ENCODE measurements at regions not wholly inside any gene's neighbourhood (a gene's known extent, or its start where the extent isn't known, plus 50 kb on each side); places are given as distances from the start of the nearest gene placed in this dataset.

DNA sequence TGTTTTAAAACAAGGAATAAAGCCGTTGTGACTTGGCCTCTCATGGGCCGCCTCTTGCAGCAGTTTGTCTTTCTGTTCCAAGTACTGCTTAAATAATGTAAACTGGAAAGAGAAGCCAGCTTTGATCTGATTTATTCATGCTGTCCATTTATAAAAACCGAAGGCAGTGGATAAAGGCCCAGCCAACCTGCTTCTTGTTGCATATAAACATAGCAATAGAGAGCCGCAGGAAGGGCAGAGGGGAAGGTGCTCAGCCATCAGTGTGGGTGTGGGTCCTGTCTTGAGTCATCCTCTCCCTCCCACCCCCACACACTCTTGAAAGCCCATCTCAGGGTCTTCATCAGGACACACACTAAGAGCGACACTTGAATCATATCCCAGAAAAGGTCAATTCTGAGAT, 187.9 kb upstream of the FAM9B start:
- H3K27ac ChIP-seq (ENCODE audit: control insufficient read depth, insufficient read depth, low read length) = no peak overlapping the region
- no peak for FAIRE-seq
- H3K9ac ChIP-seq (ENCODE audit: control insufficient read depth, extremely low read depth, insufficient read depth, low read length) = no peak overlapping the region
- TF ChIP-seq, protein P1, sequence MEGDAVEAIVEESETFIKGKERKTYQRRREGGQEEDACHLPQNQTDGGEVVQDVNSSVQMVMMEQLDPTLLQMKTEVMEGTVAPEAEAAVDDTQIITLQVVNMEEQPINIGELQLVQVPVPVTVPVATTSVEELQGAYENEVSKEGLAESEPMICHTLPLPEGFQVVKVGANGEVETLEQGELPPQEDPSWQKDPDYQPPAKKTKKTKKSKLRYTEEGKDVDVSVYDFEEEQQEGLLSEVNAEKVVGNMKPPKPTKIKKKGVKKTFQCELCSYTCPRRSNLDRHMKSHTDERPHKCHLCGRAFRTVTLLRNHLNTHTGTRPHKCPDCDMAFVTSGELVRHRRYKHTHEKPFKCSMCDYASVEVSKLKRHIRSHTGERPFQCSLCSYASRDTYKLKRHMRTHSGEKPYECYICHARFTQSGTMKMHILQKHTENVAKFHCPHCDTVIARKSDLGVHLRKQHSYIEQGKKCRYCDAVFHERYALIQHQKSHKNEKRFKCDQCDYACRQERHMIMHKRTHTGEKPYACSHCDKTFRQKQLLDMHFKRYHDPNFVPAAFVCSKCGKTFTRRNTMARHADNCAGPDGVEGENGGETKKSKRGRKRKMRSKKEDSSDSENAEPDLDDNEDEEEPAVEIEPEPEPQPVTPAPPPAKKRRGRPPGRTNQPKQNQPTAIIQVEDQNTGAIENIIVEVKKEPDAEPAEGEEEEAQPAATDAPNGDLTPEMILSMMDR (optimal IDR thresholded peaks at IDR 0.05 in 1 of 3, IDR thresholded peaks at IDR 0.05 in 1 of 3, conservative IDR thresholded peaks at IDR 0.05 in 1 of 3; ENCODE audit: extremely low read depth in 1 of 3, insufficient read depth in 2 of 3, low read length in 3 of 3) = no peak
- TF ChIP-seq EZH2 (IDR thresholded peaks at IDR 0.05; ENCODE audit: low read length) = no peak
- H3K9me3 ChIP-seq (ENCODE audit: control insufficient read depth, low read depth, low read length) = no peaks in the 10 kb centered on the region
- H3K79me2 ChIP-seq (ENCODE audit: control insufficient read depth, insufficient read depth, low read length) = no peaks in the 10 kb centered on the region
- H2AFZ ChIP-seq (ENCODE audit: control insufficient read depth, low read length) = no peak overlapping the region
- no peaks in the 10 kb centered on the region for H3K9me1 ChIP-seq (ENCODE audit: control insufficient read depth, extremely low read depth, insufficient read depth, low read length)
- dilution Hi-C loops (cut with MboI; ENCODE audit: extremely low pct_ligation_motif_present, low sequenced_read_pairs) = no loop called here
- H3K27me3 ChIP-seq (ENCODE audit: control insufficient read depth, extremely low read depth, insufficient read depth, low read length) = no peaks in the 10 kb centered on the region
- H3K4me1 ChIP-seq (ENCODE audit: control insufficient read depth, extremely low read depth, insufficient read depth, low read length) = no peaks in the 10 kb centered on the region
- no peak overlapping the region for H3K4me3 ChIP-seq (ENCODE audit: control insufficient read depth in 2 of 3, extremely low read depth in 1 of 3, insufficient read depth in 2 of 3, low read depth in 1 of 3, low read length in 3 of 3)
- no peaks in the 10 kb centered on the region for H3K36me3 ChIP-seq (ENCODE audit: control insufficient read depth in 2 of 2, extremely low read depth in 1 of 2, insufficient read depth in 2 of 2, low read length in 2 of 2)
- no peak overlapping the region for H3K4me2 ChIP-seq (ENCODE audit: control insufficient read depth, extremely low read depth, insufficient read depth, low read depth, low read length)
- H4K20me1 ChIP-seq (ENCODE audit: control insufficient read depth, extremely low read depth, insufficient read depth, low read length) = no peaks in the 10 kb centered on the region
- DNase-seq (ENCODE audit: low read depth, low spot score) = no peak

DNA sequence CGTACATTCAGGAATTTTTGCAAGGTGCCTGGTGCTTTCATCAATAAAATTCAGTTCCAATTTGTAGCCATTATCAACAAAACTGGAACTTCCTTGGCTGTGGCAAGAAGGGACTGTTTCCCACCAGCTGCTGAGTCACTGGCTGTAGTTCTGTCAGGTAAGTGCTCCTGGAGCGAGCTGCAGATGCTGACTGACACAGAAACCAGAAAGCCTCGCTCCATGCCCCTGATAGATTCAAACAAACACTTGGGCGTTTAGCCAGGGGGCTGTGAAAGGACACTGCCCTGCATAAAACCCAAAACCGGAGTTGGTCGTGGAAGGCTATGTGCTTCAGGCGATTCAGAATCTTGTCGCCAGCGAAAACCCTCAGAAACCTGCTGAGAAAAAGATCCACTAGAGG, 188.4 kb upstream of the FAM9B start:
- H3K36me3 ChIP-seq (ENCODE audit: control insufficient read depth in 2 of 2, extremely low read depth in 1 of 2, insufficient read depth in 2 of 2, low read length in 2 of 2) = no peaks in the 10 kb centered on the region
- FAIRE-seq = no peak
- no peaks in the 10 kb centered on the region for H4K20me1 ChIP-seq (ENCODE audit: control insufficient read depth, extremely low read depth, insufficient read depth, low read length)
- H3K4me1 ChIP-seq (ENCODE audit: control insufficient read depth, extremely low read depth, insufficient read depth, low read length) = no peaks in the 10 kb centered on the region
- no peak overlapping the region for H3K27ac ChIP-seq (ENCODE audit: control insufficient read depth, insufficient read depth, low read length)
- no peak overlapping the region for H3K9ac ChIP-seq (ENCODE audit: control insufficient read depth, extremely low read depth, insufficient read depth, low read length)
- H3K9me3 ChIP-seq (ENCODE audit: control insufficient read depth, low read depth, low read length) = no peaks in the 10 kb centered on the region
- no peaks in the 10 kb centered on the region for H3K27me3 ChIP-seq (ENCODE audit: control insufficient read depth, extremely low read depth, insufficient read depth, low read length)
- no peaks in the 10 kb centered on the region for H3K9me1 ChIP-seq (ENCODE audit: control insufficient read depth, extremely low read depth, insufficient read depth, low read length)
- H2AFZ ChIP-seq (ENCODE audit: control insufficient read depth, low read length) = no peak overlapping the region
- no peak for DNase-seq (ENCODE audit: low read depth, low spot score)
- dilution Hi-C loops (cut with MboI; ENCODE audit: extremely low pct_ligation_motif_present, low sequenced_read_pairs) = no loop called here
- no peak overlapping the region for H3K4me3 ChIP-seq (ENCODE audit: control insufficient read depth in 2 of 3, extremely low read depth in 1 of 3, insufficient read depth in 2 of 3, low read depth in 1 of 3, low read length in 3 of 3)
- TF ChIP-seq, protein P1 (optimal IDR thresholded peaks at IDR 0.05 in 1 of 3, IDR thresholded peaks at IDR 0.05 in 1 of 3, conservative IDR thresholded peaks at IDR 0.05 in 1 of 3; ENCODE audit: extremely low read depth in 1 of 3, insufficient read depth in 2 of 3, low read length in 3 of 3) = no peak
- TF ChIP-seq EZH2 (IDR thresholded peaks at IDR 0.05; ENCODE audit: low read length) = no peak
- no peak overlapping the region for H3K4me2 ChIP-seq (ENCODE audit: control insufficient read depth, extremely low read depth, insufficient read depth, low read depth, low read length)
- H3K79me2 ChIP-seq (ENCODE audit: control insufficient read depth, insufficient read depth, low read length) = no peaks in the 10 kb centered on the region

All from keratinocyte (primary cell).